H4 (cell line): ENCODE measurements at regions not wholly inside any gene's neighbourhood (a gene's known extent, or its start where the extent isn't known, plus 50 kb on each side); places are given as distances from the start of the nearest gene placed in this dataset.
A peak's percentile ranks its signal among the peaks of the same experiment; 100 is the strongest.
"Not testable (repeated sequence)": the region's sequence is repeated elsewhere in the genome, so short reads cannot be mapped to it uniquely, and the experiment has no call there.

Experiments
- DNase-seq: peaks from one replicate; pipeline ENCODE4 v3.0.0-alpha.2; 2015; ENCODE audit warnings: low spot score

GRCh38 chr22:22296047-22296446 is 51.5 kb downstream of the VPREB1 start:
- DNase-seq, result not testable (repeated sequence)

- not testable (repeated sequence) for DNase-seq
These were observed 52.7 kb downstream of the VPREB1 start for GRCh38 chr22:22297159-22297793.

GRCh38 chr22:22297794-22298653 is 53.4 kb downstream of the VPREB1 start:
- not testable (repeated sequence) for DNase-seq

- DNase-seq, result not testable (repeated sequence)
These were observed 54.0 kb downstream of the VPREB1 start for GRCh38 chr22:22298654-22299009.

GRCh38 chr22:22300511-22300910 is 55.9 kb downstream of the VPREB1 start:
- not testable (repeated sequence) for DNase-seq

- not testable (repeated sequence) for DNase-seq
These were observed 56.4 kb downstream of the VPREB1 start for GRCh38 chr22:22300946-22301345.

GRCh38 chr22:22316589-22316988 is 72.0 kb downstream of the VPREB1 start:
- no peak for DNase-seq

GRCh38 chr22:22318723-22319465 is 74.3 kb downstream of the VPREB1 start:
- DNase-seq, result no peak

- DNase-seq, result peak; percentile 52
These were observed 77.4 kb downstream of the VPREB1 start for GRCh38 chr22:22321743-22322611.

- no peak for DNase-seq
These were observed 78.2 kb downstream of the VPREB1 start for GRCh38 chr22:22322792-22323191.

GRCh38 chr22:22327723-22328122 is 83.1 kb downstream of the VPREB1 start:
- no peak for DNase-seq

GRCh38 chr22:22329792-22330191 is 85.2 kb downstream of the VPREB1 start:
- DNase-seq, result no peak

- not testable (repeated sequence) for DNase-seq
These were observed 91.1 kb downstream of the VPREB1 start for GRCh38 chr22:22335640-22336039.

- not testable (repeated sequence) for DNase-seq
These were observed 91.7 kb downstream of the VPREB1 start for GRCh38 chr22:22336333-22336732.

- not testable (repeated sequence) for DNase-seq
These were observed 94.2 kb downstream of the VPREB1 start for GRCh38 chr22:22338778-22339177.

- no peak for DNase-seq
These were observed 97.2 kb downstream of the VPREB1 start for GRCh38 chr22:22341736-22342135.

GRCh38 chr22:22342697-22343580 is 98.4 kb downstream of the VPREB1 start:
- DNase-seq, result peak; percentile 28

GRCh38 chr22:22343581-22344296 is 99.2 kb downstream of the VPREB1 start:
- no peak for DNase-seq

GRCh38 chr22:22344430-22344829 is 99.8 kb downstream of the VPREB1 start:
- no peak for DNase-seq

- DNase-seq, result no peak
These were observed 101.2 kb downstream of the VPREB1 start for GRCh38 chr22:22345781-22346180.
